GM18511 (cell line): ENCODE measurements at regions not wholly inside any gene's neighbourhood (a gene's known extent, or its start where the extent isn't known, plus 50 kb on each side); places are given as distances from the start of the nearest gene placed in this dataset.

ENCODE experiments used
- ATAC-seq: cut with Tn5 transposase; IDR thresholded peaks from one replicate; pipeline ENCODE4 v1.9.1; 2021; ENCODE audit warnings: mild to moderate bottlenecking, moderate library complexity; ENCODE audit not compliant: unreplicated experiment

DNA sequence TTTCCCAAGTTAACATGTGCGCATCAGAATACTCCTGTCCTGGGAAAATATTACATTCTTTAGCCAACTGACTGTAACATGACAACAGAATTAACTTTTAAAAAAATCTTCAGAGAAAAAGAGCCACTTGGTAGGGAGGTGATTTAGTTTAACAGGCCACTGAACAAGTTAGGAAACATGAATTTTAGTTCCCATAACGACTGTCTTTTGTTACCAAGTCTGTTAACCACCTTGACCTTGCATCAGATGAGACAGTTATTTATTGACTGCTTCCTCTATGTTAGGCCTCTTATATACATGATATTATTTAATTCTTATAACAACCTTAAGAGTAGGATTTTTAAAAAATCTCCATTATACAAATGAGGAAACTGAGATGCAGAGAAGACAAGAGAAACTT lies 268.6 kb downstream of the NDFIP2 start:
- no peak for ATAC-seq

DNA sequence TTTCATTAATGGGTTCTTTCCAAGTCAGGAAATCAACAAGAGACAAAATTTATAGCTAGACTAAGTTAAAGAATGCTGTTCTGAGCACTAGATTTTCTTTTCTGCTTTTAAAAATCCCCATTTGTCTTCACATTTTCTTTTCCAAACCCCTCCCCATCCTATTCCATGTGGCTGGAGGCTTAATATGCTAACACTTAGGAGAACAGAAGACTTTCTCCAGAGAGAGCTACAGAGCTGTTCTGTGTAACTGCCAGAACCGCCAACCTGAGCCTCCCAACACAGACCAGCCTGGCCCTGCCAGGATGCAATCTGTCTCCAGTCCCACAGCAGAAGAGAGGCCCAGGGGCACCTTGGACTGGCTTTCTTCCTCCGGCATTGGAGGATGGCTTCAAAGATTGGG lies 264.1 kb downstream of the NDFIP2 start:
- no peak for ATAC-seq

DNA sequence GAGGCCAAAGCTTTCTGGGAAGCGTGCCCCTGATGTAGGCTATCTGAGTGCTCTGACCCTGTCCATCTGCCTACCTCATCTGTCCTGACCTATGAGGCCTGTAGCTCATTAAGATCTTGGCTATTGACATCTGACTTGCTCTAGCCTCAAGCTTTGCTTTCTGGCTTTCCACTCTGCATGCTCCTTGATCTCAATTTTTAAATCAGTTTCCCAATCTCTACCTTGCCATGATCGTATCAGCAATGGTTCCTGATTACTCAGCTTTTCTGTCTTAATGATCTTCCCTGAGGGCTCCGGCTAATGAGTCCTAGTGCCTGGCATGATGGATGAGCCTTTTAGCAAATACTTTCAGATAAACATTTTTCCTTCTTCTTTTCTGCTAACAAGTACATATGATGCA lies 262.0 kb downstream of the NDFIP2 start:
- no peak for ATAC-seq

DNA sequence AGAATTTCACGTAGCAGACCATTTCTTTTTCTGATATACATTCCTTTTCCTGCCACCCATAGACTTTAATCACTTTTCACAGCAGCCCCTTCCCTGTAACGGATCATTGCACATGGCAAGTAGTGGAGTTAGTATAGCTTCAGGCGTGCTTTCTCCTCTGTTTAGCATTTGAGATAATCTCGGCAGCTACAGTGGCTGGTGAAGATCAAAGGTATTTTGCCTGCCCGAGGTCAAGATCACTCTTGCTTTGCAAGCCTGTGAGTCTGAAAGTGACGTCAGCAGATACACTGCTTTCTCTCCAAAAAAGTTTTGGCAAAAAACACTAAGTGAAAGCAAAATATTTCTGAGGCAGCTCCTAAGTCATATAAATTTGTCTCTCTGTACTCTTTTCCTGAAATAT lies 260.0 kb downstream of the NDFIP2 start:
- ATAC-seq, result no peak

DNA sequence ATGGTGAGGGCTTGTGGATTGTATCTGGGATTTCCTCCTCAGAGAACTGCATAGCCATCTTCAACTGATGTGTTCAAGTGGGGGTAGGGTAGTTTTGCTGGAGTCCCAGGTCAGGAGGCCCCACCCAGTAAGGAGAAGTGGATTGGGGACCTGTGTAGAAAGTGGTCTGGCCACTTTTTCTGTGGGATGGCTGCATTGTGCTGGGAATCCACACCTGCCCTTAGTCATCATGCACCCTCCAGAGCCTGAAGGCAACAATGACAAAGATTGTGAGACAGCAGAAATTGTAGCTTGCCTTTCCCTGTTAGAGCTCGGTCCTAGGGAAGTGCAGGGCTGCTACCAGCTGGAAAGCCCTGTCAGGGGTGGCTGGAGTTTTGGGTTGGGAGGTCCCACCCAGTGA lies 255.4 kb downstream of the NDFIP2 start:
- ATAC-seq, result no peak

DNA sequence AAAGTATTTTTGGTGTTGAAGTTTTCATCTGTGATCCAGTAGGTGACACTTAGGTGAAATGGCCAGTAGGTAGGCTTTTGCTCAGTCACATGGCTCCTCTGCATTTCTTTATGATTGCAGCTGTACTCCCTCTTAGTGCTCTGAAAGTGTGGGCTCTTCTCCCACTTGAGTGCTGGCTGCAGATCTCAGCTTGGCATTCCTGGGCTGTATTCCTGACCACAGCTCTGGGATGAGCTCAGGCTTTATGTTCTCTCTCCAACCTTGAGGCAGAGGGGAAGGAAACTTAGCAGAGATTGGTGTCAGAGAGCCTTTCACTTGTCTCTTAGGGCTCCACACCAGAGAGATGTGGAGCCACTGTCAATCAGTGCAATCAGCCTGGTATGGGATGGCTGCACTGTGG lies 254.3 kb downstream of the NDFIP2 start:
- ATAC-seq, result no peak

DNA sequence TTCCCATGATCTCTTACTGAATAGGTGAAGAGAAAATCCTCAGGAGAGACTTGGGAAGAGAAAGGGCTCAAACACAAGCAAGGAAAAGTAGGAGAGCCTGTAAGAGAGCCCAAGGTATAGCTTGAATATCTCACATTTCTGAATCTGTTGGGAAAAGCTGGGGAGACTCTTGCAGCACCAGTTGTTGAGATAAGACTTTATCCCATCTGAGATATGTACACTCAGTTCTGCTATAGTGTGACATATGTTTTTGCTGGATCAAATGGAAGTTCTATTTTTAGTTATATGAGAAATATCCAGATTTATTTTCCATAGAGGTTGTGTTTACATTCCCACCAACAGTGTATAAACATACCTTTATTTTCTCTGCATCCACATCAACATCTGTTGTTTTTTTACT lies 246.1 kb downstream of the NDFIP2 start:
- ATAC-seq, result no peak

DNA sequence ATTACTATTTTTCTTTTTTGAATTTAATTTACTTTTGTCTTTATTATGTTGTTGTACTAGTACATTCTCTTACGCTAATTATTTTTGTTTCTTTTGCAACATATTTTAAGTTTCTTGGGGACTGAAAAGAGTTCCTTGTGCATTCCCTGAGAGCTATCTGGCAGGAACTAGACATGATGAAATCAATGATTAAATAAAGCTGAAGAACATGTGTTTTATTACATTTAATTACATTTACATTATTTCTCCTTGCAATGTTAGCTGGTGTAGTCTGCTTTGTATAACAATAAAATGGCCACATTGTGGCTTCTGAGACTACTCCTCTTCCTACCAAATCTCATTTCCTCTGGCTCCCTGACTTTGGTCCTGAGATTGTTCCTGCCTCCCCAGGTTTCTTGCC lies 244.9 kb downstream of the NDFIP2 start:
- ATAC-seq, result no peak

DNA sequence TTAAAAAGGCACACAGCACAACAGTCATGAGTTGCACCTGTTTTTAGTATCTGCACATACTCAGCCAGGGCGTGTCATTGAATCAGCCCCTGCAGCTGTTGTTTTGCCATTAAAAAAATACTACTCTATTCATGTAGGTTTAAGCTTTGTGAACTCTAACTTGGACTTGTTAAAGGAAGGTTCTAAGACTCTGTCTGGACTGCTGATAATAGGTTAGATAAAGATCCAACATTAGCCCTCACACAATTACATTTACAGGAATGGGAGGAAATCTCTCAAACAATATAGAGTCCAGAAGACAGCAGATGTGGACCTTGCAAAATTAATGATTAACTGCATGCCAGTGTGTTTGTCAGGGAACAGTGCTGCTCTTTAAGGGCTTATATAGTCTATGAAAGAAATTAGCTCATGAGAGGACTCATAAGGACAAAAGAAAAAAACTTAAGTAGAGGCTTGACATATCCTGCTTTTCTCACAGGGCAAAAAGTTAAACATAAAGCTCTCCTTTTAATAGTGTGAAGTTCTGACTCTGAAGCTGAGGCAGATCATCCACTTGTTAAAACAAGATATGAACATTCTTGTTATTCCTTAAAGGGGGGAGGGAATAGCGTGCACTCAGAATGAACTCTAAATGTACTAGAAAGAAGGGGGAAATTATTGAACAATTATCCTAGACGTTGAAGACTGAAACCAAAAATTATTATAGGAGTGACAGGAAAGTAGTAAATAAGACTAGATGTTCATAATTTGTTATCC lies 243.6 kb downstream of the NDFIP2 start:
- ATAC-seq, result no peak

DNA sequence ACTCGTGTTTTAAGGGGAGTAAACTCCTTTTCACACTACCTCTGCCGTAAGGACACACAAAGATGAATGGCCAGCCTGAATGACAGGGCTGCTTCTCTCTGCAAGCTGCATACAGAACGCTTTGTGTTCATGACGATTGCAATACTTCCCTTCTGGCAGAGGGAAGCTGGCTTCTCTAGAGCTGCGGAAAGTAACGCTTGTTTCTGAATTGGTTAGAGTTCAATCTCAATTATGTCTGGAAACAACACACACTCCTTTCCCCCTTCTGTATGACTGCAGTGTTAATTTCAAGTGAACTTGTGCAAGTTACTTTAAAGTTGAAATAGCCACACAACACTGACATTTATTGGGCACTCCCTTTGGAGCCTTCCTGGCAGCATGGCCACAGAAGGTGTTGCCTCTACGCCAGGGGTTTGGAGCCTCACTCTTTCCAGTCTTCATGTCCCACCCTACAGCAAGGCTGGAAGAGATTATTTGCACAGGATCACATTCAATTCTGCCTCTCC lies 242.6 kb downstream of the NDFIP2 start:
- no peak for ATAC-seq

DNA sequence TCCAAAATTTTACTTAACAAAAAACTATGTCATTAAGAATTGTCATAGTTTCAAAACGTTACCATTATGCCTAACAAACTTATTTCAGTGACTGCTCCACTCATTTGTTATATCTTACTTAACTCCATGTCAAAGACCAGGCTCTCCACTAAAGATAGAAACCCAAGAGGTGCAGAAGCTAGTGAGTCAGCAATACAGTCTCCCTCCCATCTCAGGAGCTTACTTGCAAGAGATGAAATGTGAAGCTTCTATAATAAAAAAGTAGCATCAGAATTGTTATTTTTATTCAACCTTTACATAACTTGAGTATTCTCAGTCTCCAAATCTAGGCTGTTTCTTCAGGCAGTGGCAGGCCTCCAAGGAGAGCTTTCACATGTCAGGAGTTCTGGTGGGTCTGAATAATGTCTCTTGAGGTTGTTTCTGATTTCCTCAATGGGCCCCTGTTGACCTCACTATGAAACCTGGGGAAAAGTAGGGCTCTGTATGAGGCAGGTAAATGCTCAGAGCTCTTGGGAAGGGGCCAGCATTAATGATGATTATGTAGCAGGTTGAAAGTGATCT lies 242.0 kb downstream of the NDFIP2 start:
- ATAC-seq, result no peak

DNA sequence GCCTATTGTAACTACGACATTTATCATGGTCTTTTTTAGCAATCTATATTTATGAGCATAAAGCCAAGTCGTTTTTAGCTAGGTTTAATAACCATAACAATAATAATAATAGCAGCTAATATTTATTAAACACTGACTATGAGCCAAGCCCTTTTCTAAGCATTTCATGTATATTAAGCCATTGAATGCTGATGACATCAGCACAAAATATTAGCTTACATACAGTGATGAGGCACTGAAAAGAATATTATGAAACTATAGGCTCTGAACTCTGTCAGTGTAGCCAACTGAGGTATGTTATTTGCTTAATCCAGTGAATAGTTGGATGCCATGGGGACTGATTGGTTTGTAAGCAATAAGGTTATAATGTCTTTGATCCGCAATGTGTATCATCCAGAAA lies 235.2 kb downstream of the NDFIP2 start:
- ATAC-seq, result no peak

DNA sequence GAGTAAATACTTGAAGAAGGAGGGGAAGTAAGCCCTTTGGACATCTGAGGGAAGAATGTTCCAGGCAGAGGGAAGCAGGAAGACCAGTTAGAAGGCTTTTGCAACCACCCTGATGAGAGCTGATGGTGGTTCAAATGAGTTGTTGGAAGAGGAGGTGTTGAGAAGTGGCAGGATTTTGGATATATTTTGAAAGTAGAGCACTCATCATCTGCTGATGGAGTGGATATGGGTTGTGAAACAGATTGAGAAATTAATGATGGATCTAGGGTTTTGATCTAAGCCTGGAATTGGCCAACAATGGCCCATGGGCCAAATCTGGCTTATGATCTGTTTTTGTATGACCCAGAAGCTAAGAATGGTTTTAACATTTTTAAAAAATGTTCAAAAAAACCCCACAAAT lies 230.7 kb downstream of the NDFIP2 start:
- no peak for ATAC-seq

DNA sequence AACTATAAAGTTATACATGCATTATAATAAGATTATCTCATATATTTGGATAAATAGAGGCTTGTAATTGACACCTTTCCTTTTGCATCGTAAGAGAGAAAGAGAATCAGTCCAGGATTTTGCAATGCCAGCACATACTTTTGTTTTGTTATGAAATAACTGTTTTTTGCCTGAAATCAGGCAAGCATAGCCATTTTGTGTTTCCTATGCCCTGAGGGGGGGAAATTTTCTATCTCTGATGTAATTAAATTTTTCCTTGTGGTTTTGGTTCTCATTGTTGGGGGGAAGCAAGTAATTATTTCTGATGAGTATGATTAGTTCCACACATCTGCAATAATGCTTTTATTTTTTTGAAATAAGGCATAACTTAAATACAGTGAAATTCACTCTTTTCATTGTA lies 229.4 kb downstream of the NDFIP2 start:
- no peak for ATAC-seq

DNA sequence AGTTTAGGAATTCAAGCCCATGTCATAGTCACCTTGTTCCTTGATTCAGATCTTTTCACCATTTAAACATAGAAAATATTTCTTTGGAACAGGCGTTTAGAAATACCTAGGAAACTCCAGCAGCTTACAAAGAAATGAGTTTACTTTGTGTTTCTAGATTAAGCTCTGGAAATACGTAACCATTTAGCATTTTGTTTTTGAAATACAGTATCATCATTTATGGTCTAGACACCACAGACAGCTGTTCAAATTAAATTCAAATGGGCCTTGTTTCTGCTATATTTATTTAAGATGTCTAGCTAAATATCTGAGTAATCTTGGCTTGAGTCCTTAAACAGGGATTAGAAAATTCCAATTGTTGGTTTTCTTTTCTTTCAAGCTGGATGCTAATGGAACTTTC lies 228.5 kb downstream of the NDFIP2 start:
- ATAC-seq, result no peak

DNA sequence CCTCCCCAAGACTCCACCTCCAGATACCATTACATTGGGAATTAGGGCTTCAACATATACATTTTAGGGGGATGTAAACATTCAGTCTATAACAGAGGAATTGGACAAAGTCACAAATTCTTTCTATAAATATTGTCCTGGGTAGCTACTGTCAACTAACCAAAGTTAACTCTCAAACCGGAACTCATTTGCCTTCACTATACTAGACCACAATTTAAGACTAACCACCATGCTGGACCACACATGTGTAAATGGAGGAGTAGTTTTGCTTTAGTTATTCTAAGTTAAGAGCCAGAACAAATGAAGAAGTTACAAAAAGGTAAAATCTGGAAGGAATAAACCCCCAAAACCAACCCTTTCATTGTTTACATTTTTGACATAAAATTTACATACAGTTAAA lies 222.8 kb downstream of the NDFIP2 start:
- peak; percentile 77 for ATAC-seq

DNA sequence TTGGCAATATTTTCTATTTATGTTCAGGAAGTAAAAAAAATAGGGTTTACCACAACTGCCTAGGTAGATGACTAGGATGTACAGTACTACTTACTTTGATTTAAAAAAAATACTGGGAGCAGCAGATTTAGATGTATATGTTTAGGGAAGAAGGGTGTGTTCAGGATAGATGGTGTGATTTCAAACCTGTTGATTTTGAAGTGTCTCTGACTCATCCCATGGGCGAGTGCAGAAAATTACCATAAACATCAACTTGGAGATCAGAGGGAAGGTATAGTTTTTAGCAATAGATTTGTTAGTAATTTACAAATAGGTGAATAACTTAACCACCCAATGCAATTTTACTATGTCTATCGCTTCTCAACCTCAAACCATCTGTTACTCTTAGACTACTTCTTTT lies 214.8 kb downstream of the NDFIP2 start:
- no peak for ATAC-seq

DNA sequence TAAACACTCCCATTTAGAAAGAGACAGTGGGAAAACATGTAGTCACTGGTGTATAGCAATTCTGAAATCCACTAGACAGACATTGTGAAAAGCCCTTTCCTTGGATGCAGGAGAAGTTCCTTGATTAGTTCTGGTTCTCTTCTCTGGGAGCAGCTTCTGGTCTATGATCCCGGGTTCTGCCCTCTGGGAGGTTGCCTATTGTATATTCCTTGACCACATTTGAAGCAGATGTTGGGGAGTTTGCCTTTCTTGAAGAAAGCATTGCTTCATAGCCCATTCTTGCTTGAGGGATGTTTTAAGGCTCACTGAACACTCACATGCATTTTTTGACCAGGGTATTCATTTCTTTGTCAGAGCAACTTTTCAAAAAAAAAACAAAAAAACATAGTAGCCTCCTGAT lies 211.9 kb downstream of the NDFIP2 start:
- no peak for ATAC-seq

DNA sequence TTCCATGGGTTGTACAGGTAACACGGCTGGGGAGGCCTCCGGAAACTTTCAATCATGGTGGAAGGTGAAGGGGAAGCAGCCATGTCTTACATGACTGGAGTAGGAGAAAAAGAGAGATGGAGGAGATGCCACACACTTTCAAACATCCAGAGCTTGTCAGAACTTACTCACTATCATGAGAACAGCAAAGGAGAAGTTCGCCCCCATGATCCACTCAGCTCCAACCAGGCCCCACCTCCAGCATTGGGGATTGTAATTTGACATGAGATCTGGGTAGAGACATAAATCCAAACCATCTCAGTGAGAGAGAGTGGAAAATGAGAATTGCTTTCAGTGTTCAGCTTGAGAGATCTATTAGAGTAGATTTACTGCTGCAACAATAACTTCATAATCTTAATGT lies 210.9 kb downstream of the NDFIP2 start:
- ATAC-seq, result no peak

DNA sequence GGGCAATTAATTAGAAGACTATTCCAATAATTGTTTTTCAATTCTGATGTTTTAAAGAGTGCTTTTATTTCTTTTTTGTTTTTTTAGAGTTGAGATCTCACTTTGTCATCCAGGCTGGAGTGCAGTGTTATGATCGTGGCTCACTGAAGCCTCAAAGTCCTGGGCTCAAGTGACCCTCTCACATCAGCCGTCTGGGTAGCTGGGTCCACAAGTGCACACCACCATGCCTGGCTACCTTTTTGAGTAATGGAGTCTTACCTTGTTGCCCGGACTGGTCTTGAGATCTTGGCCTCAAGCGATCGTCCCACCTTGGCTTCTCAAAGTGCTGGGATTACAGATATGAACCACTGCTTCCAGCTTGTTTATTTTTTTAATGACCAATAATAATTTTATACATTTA lies 207.8 kb downstream of the NDFIP2 start:
- ATAC-seq, result no peak

DNA sequence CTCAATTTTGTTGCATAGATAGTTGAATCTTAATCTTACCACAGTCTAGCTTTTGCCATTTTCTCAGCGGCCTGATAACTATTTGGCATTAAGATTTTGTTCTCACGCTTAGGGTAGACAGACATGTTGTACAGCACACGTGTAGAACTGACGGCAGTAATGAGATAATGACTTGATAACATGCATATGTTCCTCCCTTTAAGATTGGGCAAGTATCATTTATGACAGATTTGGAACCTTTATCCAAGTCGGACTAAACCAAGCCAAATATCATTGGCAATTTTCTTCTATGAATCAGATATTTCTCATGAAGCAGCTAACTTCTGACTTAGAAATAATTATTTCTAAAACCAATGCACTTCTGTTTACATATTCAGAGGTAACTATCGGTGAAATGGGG lies 205.5 kb downstream of the NDFIP2 start:
- ATAC-seq, result no peak

DNA sequence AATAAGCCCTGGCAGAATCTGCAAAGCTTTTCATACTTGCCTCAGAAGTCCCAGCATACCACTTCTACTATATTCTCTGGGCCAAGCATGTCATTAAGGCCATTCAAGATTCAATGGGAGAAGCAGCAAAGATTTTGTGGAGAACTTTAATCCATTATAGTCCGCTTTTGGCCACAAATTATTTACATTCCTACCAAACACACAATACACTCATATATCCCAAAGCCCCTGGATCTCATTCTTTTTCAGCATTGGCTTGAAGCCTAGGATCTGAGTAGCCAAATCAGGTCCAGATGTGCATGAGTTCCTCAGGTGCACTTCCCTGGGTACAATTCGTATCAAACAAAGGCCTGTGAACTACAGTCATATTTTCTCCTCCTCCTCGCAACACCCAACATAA lies 203.4 kb downstream of the NDFIP2 start:
- no peak for ATAC-seq

DNA sequence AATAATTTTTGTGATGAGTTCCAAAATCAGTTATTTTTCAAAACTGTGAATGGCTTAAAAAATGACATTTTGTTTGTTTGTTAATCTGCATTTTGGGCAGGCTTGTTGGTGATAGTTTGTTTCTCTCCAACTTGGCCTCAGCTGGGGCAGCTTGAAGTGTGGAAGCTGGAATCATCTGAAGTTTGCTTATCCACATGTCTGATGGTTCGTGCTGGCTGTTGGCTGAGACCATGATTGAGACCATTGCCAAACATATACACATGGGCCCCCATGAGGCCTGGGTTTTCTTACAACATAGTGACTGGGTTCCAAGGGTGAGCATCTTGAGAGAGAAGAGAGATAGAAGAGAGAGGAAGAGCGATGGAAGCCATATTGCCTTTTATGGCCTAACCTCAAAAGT lies 201.2 kb downstream of the NDFIP2 start:
- ATAC-seq, result no peak
